ENCODE measurements at regions not wholly inside any gene's neighbourhood (a gene's known extent, or its start where the extent isn't known, plus 50 kb on each side); places are given as distances from the start of the nearest gene placed in this dataset.

GRCh38 chr4:45186249-45186648 lies 459.9 kb upstream of the GNPDA2 start:
- no peak for ATAC-seq

GRCh38 chr4:45183905-45184304 lies 457.5 kb upstream of the GNPDA2 start:
- ATAC-seq = no peak
- no peak overlapping the region for H3K27ac Mint-ChIP-seq
- no peak for DNase-seq (ENCODE audit: low spot score in 2 of 2)

More at GRCh38 chr4:45186249-45186648, 459.9 kb upstream of the GNPDA2 start:
- Mint-ChIP-seq H3K9me3 (peaks cover 6 to 8% of the 10 kb centered on the region in 2 donors), H3K27ac (no peak overlapping the region), H3K36me3 (no peaks in the 10 kb centered on the region)
- DNase-seq (ENCODE audit: low spot score in 2 of 2) = no peak

GRCh38 chr4:45172636-45173035 lies 446.3 kb upstream of the GNPDA2 start:
- DNase-seq (ENCODE audit: low spot score in 2 of 2) (no peak), ATAC-seq (no peak)
- H3K9me3 Mint-ChIP-seq = peaks cover 22 to 23% of the 10 kb centered on the region in 2 donors
- no peak overlapping the region for H3K27ac Mint-ChIP-seq
- H3K36me3 Mint-ChIP-seq = peaks cover 6 to 11% of the 10 kb centered on the region in 2 donors

More at GRCh38 chr4:45183905-45184304, 457.5 kb upstream of the GNPDA2 start:
- no peaks in the 10 kb centered on the region for H3K36me3 Mint-ChIP-seq
- peaks cover 3 to 6% of the 10 kb centered on the region in 2 donors for H3K9me3 Mint-ChIP-seq

GRCh38 chr4:45160951-45161350 lies 434.6 kb upstream of the GNPDA2 start:
- DNase-seq (ENCODE audit: low spot score in 2 of 2) (no peak), ATAC-seq (no peak)
- no peaks in the 10 kb centered on the region for H3K36me3 Mint-ChIP-seq
- H3K9me3 Mint-ChIP-seq = peaks cover 9 to 11% of the 10 kb centered on the region in 2 donors
- H3K27ac Mint-ChIP-seq = no peak overlapping the region

- peaks cover 0 to 5% of the 10 kb centered on the region in 2 donors for H3K9me3 Mint-ChIP-seq
These were observed 428.9 kb upstream of the GNPDA2 start for GRCh38 chr4:45155081-45155777.

GRCh38 chr4:45147866-45148265 lies 421.5 kb upstream of the GNPDA2 start:
- no peak for DNase-seq (ENCODE audit: low spot score in 2 of 2)
- no peak for ATAC-seq
- H3K27ac Mint-ChIP-seq = no peak overlapping the region
- peaks cover 7 to 9% of the 10 kb centered on the region in 2 donors for H3K9me3 Mint-ChIP-seq
- H3K36me3 Mint-ChIP-seq = no peaks in the 10 kb centered on the region

More at GRCh38 chr4:45155081-45155777, 428.9 kb upstream of the GNPDA2 start:
- Mint-ChIP-seq H3K36me3 (no peaks in the 10 kb centered on the region), H3K27ac (no peak overlapping the region)
- ATAC-seq = no peak
- no peak for DNase-seq (ENCODE audit: low spot score in 2 of 2)

GRCh38 chr4:45131020-45131419 lies 404.7 kb upstream of the GNPDA2 start:
- ATAC-seq = no peak
- H3K27ac Mint-ChIP-seq = no peak overlapping the region
- DNase-seq (ENCODE audit: low spot score in 2 of 2) = no peak
- H3K9me3 Mint-ChIP-seq = peaks cover 14 to 22% of the 10 kb centered on the region in 2 donors
- no peaks in the 10 kb centered on the region for H3K36me3 Mint-ChIP-seq

- ATAC-seq = no peak
- DNase-seq (ENCODE audit: low spot score in 2 of 2) = no peak
- no peak overlapping the region for H3K27ac Mint-ChIP-seq
These were observed 396.1 kb upstream of the GNPDA2 start for GRCh38 chr4:45122406-45122805.

GRCh38 chr4:45121426-45121975 lies 395.1 kb upstream of the GNPDA2 start:
- ATAC-seq (no peak), DNase-seq (ENCODE audit: low spot score in 2 of 2) (no peak)
- H3K9me3 Mint-ChIP-seq = peaks cover 7 to 14% of the 10 kb centered on the region in 2 donors
- H3K27ac Mint-ChIP-seq = no peak overlapping the region
- no peaks in the 10 kb centered on the region for H3K36me3 Mint-ChIP-seq

More at GRCh38 chr4:45122406-45122805, 396.1 kb upstream of the GNPDA2 start:
- no peaks in the 10 kb centered on the region for H3K36me3 Mint-ChIP-seq
- peaks cover 7 to 15% of the 10 kb centered on the region in 2 donors for H3K9me3 Mint-ChIP-seq

GRCh38 chr4:45120163-45120562 lies 393.8 kb upstream of the GNPDA2 start:
- no peak overlapping the region for H3K27ac Mint-ChIP-seq
- H3K36me3 Mint-ChIP-seq = no peaks in the 10 kb centered on the region
- DNase-seq (ENCODE audit: low spot score in 2 of 2) (no peak), ATAC-seq (no peak)
- H3K9me3 Mint-ChIP-seq = peaks cover 7 to 14% of the 10 kb centered on the region in 2 donors

GRCh38 chr4:45119376-45119775 lies 393.0 kb upstream of the GNPDA2 start:
- H3K9me3 Mint-ChIP-seq = peaks cover 7 to 14% of the 10 kb centered on the region in 2 donors
- no peak for DNase-seq (ENCODE audit: low spot score in 2 of 2)
- H3K36me3 Mint-ChIP-seq = no peaks in the 10 kb centered on the region
- no peak for ATAC-seq
- no peak overlapping the region for H3K27ac Mint-ChIP-seq

GRCh38 chr4:45102716-45103115 lies 376.4 kb upstream of the GNPDA2 start:
- ATAC-seq = no peak
- Mint-ChIP-seq H3K27ac (no peak overlapping the region), H3K9me3 (peaks cover 14 to 23% of the 10 kb centered on the region in 2 donors), H3K36me3 (no peaks in the 10 kb centered on the region)
- DNase-seq (ENCODE audit: low spot score in 2 of 2) = no peak

- Mint-ChIP-seq H3K9me3 (peaks cover 14 to 17% of the 10 kb centered on the region in 2 donors), H3K36me3 (no peaks in the 10 kb centered on the region), H3K27ac (no peak overlapping the region)
- ATAC-seq = no peak
- no peak for DNase-seq (ENCODE audit: low spot score in 2 of 2)
These were observed 374.8 kb upstream of the GNPDA2 start for GRCh38 chr4:45100956-45101818.

- ATAC-seq = no peak
These were observed 373.1 kb upstream of the GNPDA2 start for GRCh38 chr4:45099471-45099870.

GRCh38 chr4:45094684-45095083 lies 368.3 kb upstream of the GNPDA2 start:
- DNase-seq (ENCODE audit: low spot score in 2 of 2) (no peak), ATAC-seq (no peak)
- H3K9me3 Mint-ChIP-seq = peaks cover 22 to 41% of the 10 kb centered on the region in 2 donors
- H3K27ac Mint-ChIP-seq = no peak overlapping the region
- H3K36me3 Mint-ChIP-seq = no peaks in the 10 kb centered on the region

More at GRCh38 chr4:45099471-45099870, 373.1 kb upstream of the GNPDA2 start:
- Mint-ChIP-seq H3K27ac (no peak overlapping the region), H3K36me3 (no peaks in the 10 kb centered on the region), H3K9me3 (peaks cover 14 to 20% of the 10 kb centered on the region in 2 donors)
- DNase-seq (ENCODE audit: low spot score in 2 of 2) = no peak

GRCh38 chr4:45082101-45082500 lies 355.7 kb upstream of the GNPDA2 start:
- Mint-ChIP-seq H3K36me3 (no peaks in the 10 kb centered on the region), H3K9me3 (peaks cover 17 to 21% of the 10 kb centered on the region in 2 donors), H3K27ac (no peak overlapping the region)
- no peak for DNase-seq (ENCODE audit: low spot score in 2 of 2)
- ATAC-seq = no peak

- Mint-ChIP-seq H3K27ac (no peak overlapping the region), H3K9me3 (peaks cover 13 to 21% of the 10 kb centered on the region in 2 donors), H3K36me3 (no peaks in the 10 kb centered on the region)
- no peak for ATAC-seq
- DNase-seq (ENCODE audit: low spot score in 2 of 2) = no peak
These were observed 353.3 kb upstream of the GNPDA2 start for GRCh38 chr4:45079616-45080015.
